SIG-M5 treated with dmso at 0.1 percent for 504 hours (cell line): ENCODE measurements at regions not wholly inside any gene's neighbourhood (a gene's known extent, or its start where the extent isn't known, plus 50 kb on each side); places are given as distances from the start of the nearest gene placed in this dataset.

Experiments used
- DNase-seq: peaks from one replicate; lab custom pipeline; 2025; ENCODE audit not compliant: unreplicated experiment; lab: John Stamatoyannopoulos, UW

DNA sequence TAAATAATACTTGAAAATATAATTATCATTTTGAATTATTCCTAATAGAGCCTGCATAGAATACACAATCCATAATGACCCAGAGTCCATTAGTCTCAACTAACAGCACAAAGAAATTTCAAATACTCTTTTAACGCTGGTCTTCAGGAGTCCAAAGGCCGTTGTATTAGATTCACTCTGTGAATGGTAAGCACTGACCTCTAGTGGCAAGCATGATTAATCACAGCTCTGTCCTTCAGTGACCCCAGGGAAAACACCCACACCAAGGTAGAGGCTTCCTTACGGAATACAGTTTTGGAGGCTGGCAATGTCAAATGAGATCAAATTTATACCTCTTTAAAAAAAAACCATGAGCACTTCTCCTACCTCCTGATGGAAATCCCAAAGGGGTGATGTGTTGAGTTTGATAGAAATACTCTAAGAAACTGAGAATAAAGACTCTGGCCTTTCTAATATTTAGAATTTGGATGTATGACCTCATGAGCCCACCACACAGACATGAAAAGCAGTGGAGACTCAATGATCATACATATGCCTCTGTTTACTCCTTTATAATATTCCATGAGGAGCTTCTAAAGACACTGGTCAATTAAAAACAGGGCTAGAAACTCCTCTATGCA lies 147.2 kb upstream of the DKK2 start:
- peak; percentile 73 for DNase-seq

DNA sequence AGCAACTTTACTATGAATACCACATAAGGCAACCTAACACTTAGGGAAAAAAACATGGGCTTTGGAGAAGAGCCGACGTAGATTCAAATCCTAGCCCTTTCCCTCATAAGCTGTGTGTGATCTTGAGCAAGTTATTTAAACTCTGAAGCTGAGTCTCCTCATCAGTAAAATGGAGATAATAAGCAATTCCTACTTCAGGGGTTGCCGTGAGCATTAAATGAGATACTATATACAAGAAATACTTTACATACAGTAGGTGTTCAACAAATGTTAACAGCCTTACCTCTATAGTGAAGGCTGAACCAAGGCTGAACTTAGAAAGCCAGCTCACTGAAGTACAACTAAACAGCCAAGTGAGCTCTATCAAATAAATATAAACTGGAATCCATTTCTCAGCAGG lies 146.2 kb upstream of the DKK2 start:
- no peak for DNase-seq

DNA sequence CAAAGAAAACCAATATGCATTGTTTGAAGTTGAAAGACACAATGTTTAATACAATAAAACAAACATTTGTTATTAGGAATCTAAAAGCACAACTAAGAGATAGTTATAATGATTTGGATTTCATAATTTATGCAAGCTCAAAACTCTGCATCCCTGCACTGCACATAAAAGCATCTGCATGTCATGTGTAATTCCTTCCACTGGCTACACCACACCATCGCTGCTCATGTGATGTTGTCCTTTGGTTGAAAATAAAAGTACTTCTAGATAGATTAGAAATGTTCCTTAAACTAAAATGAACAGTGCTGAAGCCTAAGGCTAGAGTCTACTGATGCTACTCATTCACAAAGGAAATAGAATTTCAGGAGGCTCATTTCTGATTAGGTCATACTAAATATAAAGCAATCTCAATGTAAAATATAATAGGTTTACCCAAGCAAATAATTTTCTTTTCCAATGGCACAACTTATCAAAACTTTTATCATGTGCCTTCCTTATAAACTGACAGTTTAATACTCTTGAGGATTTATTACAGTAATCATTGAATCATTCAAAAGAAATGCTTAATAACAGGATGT lies 130.8 kb upstream of the DKK2 start:
- no peak for DNase-seq

DNA sequence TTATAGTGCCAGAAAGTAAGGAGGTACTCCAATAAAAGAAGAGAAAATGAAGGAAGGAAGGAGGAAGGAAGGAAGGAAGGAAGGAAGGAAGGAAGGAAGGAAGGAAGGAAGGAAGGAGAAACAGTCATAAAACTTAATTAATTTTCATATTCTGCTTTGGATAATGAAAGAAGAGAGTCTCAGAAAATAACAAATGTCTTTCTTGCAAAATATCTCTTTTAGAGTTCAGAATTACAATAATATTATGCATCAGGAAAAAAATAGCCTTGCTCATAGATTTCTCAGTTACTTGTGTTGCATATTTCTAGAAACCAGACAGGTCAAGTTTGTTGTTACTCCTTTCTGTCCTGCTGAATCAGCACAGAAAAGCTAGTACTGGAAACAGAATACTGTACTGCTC lies 130.1 kb upstream of the DKK2 start:
- DNase-seq: no peak

DNA sequence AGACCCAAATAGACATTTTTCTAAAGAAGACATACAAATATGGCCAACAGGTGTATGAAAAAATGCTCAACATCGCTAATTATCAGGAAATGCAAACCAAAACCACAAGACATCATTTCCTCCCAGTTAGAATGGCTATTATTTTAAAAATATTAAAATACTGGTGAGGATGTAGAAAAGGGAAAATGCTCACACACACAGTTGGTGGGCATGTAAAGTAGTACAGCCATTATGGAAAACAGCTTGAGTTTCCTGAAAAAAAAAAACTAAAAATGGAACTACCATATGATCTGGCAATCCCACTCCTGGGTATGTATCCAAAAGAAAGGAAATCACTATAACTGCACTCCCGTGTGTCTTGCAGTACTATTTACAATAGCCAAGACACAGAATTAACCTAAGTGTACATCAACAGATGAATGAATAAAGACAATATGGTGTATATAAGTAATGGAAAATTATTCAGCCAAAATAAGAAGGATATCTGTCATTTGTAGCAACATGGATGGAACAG lies 128.9 kb upstream of the DKK2 start:
- DNase-seq: no peak

DNA sequence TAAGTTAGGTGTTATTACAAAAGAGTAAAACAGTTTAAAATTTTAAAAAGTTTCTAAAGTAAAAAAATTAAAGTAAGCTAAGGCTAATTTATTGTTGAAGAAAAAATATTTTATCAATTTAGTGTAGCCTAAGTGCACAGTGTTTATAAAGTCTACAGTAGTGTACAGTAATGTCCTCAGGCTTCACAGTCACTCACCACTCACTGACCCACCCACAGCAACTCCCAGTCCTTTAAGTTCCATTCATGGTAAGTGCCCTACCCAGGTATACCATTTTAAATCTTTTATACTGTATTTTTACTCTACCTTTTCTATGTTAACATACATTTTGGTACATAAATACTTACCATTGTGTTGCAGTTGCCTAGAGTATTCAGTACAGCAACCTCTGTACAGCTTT lies 120.3 kb upstream of the DKK2 start:
- no peak for DNase-seq

DNA sequence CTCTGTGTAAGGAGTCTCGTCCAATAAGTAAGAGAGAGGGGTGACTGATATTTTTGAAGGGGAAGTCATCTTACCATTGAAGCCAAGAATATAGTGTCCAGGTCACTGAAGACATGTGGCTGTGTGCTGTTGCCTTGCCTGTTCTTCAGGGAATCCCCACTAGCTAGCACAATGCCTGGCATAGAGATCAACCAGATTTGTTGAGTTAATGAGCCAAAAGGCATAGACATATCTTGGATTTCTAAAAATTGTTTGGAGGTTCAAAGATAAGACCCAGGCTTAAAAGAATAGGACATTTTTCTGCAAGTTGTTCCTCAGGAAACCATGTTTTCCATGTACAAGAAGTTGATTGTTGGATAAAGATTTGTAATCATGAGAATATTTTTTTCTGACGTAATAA lies 119.3 kb upstream of the DKK2 start:
- DNase-seq: no peak

DNA sequence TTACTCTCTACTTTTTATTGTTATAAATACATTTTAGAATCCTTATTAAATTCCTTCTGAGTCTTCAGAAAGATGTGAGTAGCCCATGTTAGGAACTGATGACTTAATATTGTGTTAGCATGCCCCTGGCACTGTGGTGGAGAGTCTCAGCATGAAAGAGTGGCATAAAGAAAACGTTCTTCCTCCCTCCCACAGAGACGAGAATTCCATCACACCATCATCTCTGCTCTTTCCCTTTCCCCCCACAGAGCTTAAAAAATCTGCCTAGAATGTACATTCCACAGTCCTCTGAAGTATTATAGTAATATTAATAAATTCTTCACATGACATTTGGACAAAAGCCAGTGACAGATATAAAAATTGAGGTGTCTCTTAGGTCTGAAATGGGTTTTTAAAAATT lies 117.8 kb upstream of the DKK2 start:
- no peak for DNase-seq

DNA sequence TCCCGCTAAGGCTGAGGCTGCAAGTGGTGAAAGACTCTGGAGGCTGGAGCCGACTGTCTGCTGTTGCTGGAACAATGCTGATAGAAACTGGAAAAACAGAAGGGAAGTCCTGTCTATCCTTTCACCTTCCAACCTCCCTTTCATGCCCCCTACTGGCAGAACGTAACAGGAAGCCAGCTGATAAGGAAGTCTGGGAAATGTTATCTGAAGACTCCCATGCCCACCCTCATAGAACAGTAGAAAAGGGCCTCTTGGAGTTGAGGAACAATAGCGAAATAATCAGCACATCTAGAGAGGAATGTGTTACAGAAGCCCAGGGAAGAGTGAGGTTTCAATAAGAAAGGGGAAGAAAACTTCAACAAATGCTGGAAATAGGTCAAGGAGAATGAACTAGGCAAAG lies 117.1 kb upstream of the DKK2 start:
- DNase-seq: no peak

DNA sequence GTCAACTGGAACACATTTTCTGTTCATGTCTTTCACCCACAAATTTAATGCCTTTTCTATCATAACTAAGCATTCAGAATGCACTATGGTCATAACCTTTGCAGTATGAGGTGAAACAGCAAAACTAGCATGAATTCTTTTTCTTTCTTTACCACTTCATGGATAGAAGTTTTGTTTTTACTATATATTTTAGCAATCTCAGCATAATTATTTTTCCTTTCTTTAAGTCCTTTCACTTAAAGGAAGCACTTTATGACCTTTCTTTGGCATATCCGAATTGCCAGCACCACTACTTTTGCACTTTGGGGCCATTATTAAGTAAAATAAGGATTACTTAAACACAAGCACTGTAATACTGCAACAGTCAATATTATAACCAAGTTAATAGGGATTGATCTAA lies 115.1 kb upstream of the DKK2 start:
- DNase-seq: no peak

DNA sequence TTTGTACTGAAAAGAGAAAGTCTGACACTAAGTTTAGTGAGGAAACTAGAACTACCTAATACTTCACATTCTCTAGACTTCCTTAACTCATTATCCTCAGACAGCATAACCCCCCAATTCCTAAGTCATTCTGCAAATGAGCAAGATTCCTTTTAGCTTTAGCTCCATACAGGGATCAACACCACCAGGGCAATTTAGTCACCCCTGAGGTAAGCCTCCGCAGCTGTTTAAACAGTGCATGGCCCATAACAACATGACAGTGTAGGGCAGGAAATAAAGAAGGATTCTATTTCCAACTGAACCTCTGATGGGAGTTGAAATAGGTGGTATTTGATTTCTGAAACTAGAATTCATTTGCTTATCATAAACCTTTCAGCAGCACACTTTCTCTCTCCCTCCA lies 112.8 kb upstream of the DKK2 start:
- DNase-seq: no peak

DNA sequence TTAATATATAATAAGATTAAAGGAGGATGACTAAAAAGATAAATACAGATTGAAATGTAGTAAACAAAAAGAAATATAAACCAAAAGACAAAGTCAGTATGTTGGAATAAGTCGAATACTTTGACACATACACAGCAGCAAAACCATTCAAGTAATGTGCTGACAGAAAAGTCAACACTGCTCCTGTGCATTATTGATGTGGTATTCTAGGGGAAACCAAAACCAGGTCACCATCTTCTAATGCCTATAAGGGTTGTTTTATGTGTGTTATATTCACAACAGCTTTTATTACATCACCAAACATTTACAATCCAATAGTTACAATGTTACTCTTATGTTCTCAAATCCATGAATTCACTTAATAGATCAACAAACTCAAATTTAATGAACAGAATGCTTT lies 111.8 kb upstream of the DKK2 start:
- no peak for DNase-seq

DNA sequence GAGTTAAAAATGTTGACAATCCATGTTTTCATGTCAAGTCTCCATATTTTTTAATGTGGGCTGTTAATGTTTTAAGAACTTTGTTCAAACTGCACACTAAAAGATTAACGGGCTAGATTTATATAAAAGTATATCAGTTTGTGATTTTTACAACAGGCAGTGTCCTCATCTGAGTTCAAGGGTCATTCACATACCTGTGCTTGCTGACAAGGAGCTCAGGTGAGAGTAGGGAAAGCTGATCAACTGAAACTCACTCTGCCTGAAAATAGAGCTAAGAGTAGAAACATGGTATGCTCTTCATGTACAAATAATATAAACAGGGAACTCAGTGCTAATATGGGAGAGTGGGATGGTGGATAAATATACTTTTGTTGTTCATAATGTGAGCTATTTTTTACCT lies 102.3 kb upstream of the DKK2 start:
- no peak for DNase-seq

DNA sequence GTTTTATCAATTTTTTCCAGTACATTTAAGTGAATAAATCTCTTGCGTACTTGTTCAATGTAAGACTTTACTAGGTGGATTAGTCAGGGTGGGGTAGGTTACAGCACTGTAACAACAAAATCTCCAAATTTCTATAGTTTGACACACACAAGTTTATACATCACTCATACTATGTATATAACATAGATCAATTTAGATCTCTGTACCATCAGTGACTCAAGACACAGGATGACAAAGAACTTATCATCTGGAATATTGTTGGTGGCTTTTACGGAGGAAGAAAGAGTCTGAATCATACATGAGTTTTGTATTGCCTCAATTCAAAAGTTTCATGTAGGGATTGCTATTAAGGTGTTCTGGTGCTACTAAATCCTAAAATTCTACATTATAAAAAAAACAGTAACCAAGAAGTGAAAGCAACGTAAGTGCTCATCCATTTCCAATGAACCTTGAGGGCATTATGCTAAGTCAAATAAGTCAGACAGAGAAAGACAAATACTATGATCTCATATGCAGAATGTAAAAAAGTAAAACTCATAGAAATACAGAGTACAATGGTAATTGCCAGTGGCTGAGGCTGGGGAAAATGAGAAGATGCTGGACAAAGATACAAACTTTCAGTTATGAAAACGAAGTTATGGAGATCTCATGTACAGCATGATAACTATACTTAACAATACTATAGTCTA lies 98.0 kb upstream of the DKK2 start:
- no peak for DNase-seq

DNA sequence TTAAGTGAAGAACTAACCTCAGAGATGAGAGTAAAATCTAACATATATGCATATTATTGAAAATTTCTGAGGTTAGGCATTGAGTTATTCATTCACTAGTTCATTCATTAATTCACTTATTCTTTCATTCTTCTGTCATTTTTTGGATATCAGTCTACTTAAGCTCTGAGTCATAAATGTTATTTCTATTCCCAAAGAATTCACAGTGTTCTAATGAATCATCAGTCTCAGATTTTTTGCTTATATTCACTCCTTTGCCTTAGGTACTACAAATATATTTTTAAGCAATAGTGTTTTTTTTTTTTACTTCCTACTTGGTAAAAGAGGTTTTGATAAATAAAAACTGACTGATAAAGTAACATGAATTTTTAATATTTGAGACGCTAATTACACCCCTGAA lies 95.2 kb upstream of the DKK2 start:
- no peak for DNase-seq

DNA sequence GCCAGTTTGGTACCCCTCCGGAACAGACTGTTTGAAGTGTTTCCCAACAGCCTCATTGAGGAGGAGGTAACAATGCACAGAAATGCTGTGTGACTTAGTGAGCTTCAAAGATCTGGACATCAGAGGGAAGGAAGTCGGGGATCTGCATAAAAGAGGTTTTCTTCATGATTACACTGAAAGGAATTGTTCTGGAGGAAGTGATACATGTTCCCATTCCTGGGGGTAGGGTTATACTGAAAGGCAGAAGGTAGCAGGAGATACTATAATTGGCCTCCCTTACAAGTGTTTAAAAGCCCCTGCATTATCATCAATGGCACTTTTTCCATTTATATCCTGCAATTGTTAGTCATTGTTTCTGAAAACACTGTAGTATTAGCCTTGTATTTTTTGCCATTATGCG lies 94.0 kb upstream of the DKK2 start:
- no peak for DNase-seq

DNA sequence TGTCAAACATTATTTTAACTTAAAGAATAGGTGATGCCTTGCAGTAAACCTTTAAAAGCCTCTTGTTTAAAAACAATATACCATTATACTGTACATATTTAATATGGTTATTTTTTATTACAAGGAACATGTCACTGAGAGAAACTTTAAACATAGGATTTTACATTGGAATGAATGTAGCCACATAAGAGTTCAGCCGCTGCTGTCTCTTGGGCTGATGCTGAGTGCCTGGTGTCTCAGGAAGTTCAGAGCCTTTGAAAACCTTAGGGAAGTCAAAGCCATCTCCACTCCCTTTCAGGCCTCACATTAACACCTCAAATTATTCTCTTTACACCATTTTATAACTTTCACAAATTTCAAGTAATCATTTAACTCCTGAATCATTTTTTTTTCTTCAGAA lies 93.5 kb upstream of the DKK2 start:
- no peak for DNase-seq

DNA sequence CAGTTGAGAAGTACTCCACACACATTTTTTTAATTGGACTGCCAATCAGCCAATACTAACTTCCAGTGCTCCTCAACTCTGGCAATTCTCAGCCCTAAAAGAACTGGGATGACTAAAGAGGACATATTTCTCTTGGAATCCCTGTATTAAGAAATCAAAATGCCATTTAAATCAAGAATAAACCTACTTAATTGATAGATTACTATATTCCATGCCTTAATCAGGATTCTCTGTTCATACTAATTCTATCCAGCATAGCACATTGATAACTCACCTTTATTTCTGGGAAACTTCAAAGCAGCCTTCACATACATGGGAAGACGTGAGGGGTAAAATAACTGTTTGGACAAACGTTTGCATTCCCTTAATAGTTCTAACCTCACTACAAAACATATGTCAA lies 93.0 kb upstream of the DKK2 start:
- DNase-seq: no peak

DNA sequence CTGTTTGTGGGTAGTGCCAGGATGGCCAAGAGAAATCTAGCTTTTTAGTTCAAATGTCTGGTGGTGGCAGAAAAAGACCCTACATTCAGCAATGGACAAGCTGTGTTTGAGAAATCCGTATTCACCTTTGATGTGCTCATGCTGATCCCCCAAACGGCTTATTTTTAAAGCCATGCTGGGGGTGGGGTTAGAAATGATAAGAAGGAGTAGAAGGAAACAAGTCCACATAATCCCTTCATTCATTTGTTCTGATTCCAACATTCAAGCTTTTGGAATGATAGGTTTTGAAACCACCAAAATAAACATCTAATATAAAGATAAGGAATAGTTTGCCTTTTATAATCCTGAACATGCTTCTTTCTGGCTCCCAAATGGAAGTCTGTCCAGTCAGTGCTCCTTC lies 92.0 kb upstream of the DKK2 start:
- DNase-seq: no peak

DNA sequence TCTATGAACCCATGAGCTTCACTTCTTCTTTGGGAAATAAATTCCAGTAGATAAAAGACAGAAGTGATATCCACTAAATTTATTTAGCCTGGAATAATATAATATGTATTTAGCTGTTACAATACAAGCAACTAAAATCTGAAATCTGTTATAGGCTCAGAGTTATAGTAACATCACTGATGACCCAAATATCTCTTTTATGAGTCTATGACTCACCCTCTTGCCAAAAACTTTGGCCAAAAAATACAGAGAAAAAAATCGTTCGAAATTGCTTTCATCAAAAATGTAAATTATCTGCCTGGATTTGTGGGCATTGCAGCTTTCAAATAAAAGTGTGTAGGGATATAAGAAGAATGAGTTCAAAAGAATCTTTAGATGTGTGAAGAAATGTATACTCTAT lies 89.4 kb upstream of the DKK2 start:
- DNase-seq: no peak

DNA sequence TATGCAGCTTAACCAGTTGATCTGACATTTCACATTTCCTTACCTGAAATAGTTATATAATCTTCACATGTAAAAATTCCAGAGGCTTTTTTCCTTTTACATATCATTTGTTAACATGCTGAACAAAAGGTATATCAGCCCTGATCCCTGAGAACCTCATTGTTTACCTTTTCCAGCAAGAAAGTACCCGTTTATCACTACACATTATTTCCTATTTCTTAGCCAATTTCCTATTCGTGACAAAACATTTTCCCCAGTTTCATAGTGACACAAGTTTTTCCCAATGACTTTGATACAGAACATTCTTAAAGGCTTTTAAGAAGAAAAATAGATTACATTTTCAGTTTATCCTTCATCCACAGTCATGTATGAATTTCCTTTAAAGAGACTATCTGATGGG lies 86.6 kb upstream of the DKK2 start:
- no peak for DNase-seq

DNA sequence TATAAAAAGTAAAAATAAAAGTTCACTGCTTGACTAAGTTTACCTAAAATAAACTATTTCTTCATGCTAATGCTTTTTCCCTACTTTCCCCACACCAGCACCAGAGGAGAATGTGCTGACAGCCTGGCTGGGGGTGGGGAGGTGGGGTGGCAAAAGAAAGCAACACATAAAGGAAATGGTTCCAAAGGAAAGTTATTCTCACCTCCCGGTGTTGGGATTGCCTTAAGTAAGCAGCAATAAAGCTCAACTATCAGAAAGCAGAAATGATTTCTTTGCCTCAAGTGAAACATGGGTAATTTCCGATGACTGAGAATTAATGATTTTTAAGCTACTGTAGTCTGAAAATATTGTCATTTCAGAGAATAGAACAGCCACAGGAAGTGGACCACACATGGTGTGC lies 84.5 kb upstream of the DKK2 start:
- no peak for DNase-seq

DNA sequence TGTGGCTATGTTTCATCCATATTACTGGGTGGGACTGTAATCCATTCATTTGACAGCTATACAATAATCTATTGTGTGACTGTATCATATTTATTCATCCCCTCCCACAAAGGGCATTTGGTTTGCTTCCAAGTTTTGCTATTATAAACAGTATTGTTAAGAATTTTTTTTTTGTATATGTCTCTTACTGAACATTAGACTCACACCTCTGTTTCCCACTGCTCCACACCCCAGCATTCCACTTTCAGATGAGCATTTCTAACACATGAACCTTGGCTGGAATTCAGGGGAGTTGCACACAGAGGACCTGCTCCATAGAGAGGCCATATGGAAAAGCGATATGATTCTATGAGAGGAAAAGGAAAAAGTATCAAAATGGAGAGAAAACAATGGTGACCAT lies 81.6 kb upstream of the DKK2 start:
- DNase-seq: no peak
